ENCODE measurements at regions not wholly inside any gene's neighbourhood (a gene's known extent, or its start where the extent isn't known, plus 50 kb on each side); places are given as distances from the start of the nearest gene placed in this dataset.

DNA sequence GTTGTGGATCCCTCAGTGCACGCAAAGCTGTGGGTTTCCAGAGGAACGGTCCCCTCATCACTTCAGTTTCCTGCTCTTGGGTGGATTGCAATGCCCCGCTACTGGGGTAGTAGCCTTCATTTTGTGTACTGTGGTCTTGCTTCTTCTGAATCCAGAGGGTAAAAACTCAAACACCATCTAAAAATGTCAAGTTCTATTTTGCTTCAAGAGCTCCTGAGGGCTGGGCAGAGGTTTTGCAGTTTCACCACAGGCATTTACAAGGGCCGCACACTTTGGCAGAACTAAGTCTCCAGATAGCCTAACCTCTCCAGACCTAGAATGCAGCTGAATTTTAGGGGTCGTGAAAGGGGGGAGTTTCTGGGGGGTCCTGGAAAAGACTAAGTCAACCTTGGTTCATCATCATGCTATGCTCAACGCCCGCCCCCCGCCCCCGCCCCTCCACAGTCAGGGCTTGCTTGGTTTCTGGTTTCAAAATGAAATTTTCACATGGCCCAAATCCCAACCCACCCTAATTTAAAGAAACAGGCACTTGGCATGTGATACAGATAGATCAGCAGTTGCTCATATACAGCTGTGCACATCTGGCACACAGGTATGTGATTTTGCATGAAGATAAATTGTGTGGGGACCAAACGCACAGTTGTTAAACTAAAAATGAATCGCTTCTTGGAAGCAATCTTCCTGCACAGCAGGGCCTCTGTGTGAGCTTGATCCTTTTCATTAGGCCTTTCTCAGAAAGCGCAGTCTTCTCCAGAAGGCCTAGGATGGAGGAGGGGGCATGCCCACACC lies 329.6 kb downstream of the OSR1 start:
- TF ChIP-seq CTCF (IDR thresholded peaks at IDR 0.05; ENCODE audit: low read depth, low read length) = no peak
- no peak overlapping the region for H3K4me3 ChIP-seq (ENCODE audit: low read depth, low read length)

- H3K4me3 ChIP-seq (ENCODE audit: low read depth, low read length) = no peak overlapping the region
- no peak for TF ChIP-seq CTCF (IDR thresholded peaks at IDR 0.05; ENCODE audit: low read depth, low read length)
Observed at GRCh38 chr2:19027626-19028025, 330.8 kb downstream of the OSR1 start.

- H3K4me3 ChIP-seq (ENCODE audit: low read depth, low read length) = no peak overlapping the region
- TF ChIP-seq CTCF (IDR thresholded peaks at IDR 0.05; ENCODE audit: low read depth, low read length) = no peak
Observed at GRCh38 chr2:19026261-19026660, 332.2 kb downstream of the OSR1 start.

GRCh38 chr2:19022334-19022733 lies 336.1 kb downstream of the OSR1 start:
- H3K4me3 ChIP-seq (ENCODE audit: low read depth, low read length) = no peak overlapping the region
- no peak for TF ChIP-seq CTCF (IDR thresholded peaks at IDR 0.05; ENCODE audit: low read depth, low read length)

GRCh38 chr2:19021721-19022120 lies 336.7 kb downstream of the OSR1 start:
- TF ChIP-seq CTCF (IDR thresholded peaks at IDR 0.05; ENCODE audit: low read depth, low read length) = no peak
- H3K4me3 ChIP-seq (ENCODE audit: low read depth, low read length) = no peak overlapping the region

GRCh38 chr2:19021100-19021476 lies 337.3 kb downstream of the OSR1 start:
- peak overlapping the region; percentile 25; the same call in 1 of the 2 replicates for H3K4me3 ChIP-seq (ENCODE audit: low read depth, low read length)
- TF ChIP-seq CTCF (IDR thresholded peaks at IDR 0.05; ENCODE audit: low read depth, low read length) = no peak

- TF ChIP-seq CTCF (IDR thresholded peaks at IDR 0.05; ENCODE audit: low read depth, low read length) = no peak
- no peak overlapping the region for H3K4me3 ChIP-seq (ENCODE audit: low read depth, low read length)
Observed at GRCh38 chr2:19020144-19021099, 338.0 kb downstream of the OSR1 start.
